ENCODE measurements at regions not wholly inside any gene's neighbourhood (a gene's known extent, or its start where the extent isn't known, plus 50 kb on each side); places are given as distances from the start of the nearest gene placed in this dataset.

GRCh38 chr12:77387671-77388070 is 322.3 kb upstream of the E2F7 start:
- H3K23ac ChIP-seq (ENCODE audit: low read depth, low read length) = no peak overlapping the region
- H2AK5ac ChIP-seq (ENCODE audit: low read depth, low read length) = no peak overlapping the region
- no CpG with 5 or more reads among the region's 1 CpG for WGBS, 2 experiments (ENCODE audit: extremely low coverage in 2 of 2, insufficient read length in 1 of 2)
- H3K79me1 ChIP-seq (ENCODE audit: low read depth in 1 of 2, low read length in 2 of 2) = no peaks in the 10 kb centered on the region
- no peak overlapping the region for H2AFZ ChIP-seq (replicated peaks; ENCODE audit: low read length, poor library complexity)
- no peak overlapping the region for H3K56ac ChIP-seq (ENCODE audit: extremely low read depth, insufficient read depth, low read length)
- ATAC-seq (ENCODE audit: low read depth) = no peak
- H3K4me3 ChIP-seq (ENCODE audit: insufficient read depth, low read depth, low read length) = no peak overlapping the region
- DNase-seq = no peak
- H2AK9ac ChIP-seq (replicated peaks; ENCODE audit: low read depth, low read length, poor library complexity) = no peak overlapping the region
- no peak overlapping the region for H3K18ac ChIP-seq (ENCODE audit: low read depth, low read length)
- H3K4me2 ChIP-seq (ENCODE audit: low read depth, low read length) = no peak overlapping the region
- no peak overlapping the region for H2BK120ac ChIP-seq (ENCODE audit: low read depth, low read length)
- dilution Hi-C loops (cut with HindIII; ENCODE audit: low sequenced_read_pairs, unreplicated experiment) (no loop called here), in situ Hi-C loops (cut with MboI; ENCODE audit: low sequenced_read_pairs) (no loop called here), intact Hi-C loops (cut with micrococcal nuclease) (no loop called here)
- no peak overlapping the region for H2BK5ac ChIP-seq (ENCODE audit: low read depth, low read length, poor library complexity, severe bottlenecking)
- no peak overlapping the region for H4K91ac ChIP-seq (ENCODE audit: insufficient read depth, low read depth, low read length)
- ChIA-PET POLR2A (ENCODE audit: unreplicated experiment) (no interaction called here), CTCF (interaction anchor here (1.1 kb wide), 1 partner anchor 8 kb away, joined by 4 read pairs; no protein-coding TSS in a partner anchor)
- H4K20me1 ChIP-seq (ENCODE audit: insufficient read depth, low read length) = no peaks in the 10 kb centered on the region
- no peak overlapping the region for H3K14ac ChIP-seq (replicated peaks; ENCODE audit: low read depth, low read length)
- no peaks in the 10 kb centered on the region for H3K9me1 ChIP-seq (ENCODE audit: insufficient read depth, low read length)
- no peak overlapping the region for H2BK20ac ChIP-seq (ENCODE audit: low read depth, low read length)
- TF ChIP-seq RAD21 (IDR thresholded peaks at IDR 0.05; ENCODE audit: low read length) (no peak), FOS (IDR thresholded peaks at IDR 0.05; ENCODE audit: low read depth, low read length) (no peak), RFX5 (IDR thresholded peaks at IDR 0.05; ENCODE audit: low read depth, low read length) (no peak), MXI1 (IDR thresholded peaks at IDR 0.05; ENCODE audit: borderline replicate concordance, low read depth, low read length) (no peak), CHD1 (IDR thresholded peaks at IDR 0.05; ENCODE audit: low read depth, low read length) (no peak), USF2 (IDR thresholded peaks at IDR 0.05; ENCODE audit: low read depth, low read length) (no peak), CEBPB (IDR thresholded peaks at IDR 0.05; ENCODE audit: low read depth, low read length) (no peak), MAFK (IDR thresholded peaks at IDR 0.05; ENCODE audit: low read depth, low read length) (no peak), SMC3 (IDR thresholded peaks at IDR 0.05; ENCODE audit: low read depth, low read length) (no peak), POLR2A (IDR thresholded peaks at IDR 0.05; ENCODE audit: low read depth, low read length) (no peak), RCOR1 (IDR thresholded peaks at IDR 0.05; ENCODE audit: insufficient replicate concordance, low read length) (no peak), NFE2L2 (IDR thresholded peaks at IDR 0.05; ENCODE audit: low read depth, low read length) (no peak)
- TF ChIP-seq, protein P1, sequence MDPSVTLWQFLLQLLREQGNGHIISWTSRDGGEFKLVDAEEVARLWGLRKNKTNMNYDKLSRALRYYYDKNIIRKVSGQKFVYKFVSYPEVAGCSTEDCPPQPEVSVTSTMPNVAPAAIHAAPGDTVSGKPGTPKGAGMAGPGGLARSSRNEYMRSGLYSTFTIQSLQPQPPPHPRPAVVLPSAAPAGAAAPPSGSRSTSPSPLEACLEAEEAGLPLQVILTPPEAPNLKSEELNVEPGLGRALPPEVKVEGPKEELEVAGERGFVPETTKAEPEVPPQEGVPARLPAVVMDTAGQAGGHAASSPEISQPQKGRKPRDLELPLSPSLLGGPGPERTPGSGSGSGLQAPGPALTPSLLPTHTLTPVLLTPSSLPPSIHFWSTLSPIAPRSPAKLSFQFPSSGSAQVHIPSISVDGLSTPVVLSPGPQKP (IDR thresholded peaks at IDR 0.05; ENCODE audit: borderline replicate concordance, low read depth, low read length) = no peak
- TF ChIP-seq, protein P2, sequence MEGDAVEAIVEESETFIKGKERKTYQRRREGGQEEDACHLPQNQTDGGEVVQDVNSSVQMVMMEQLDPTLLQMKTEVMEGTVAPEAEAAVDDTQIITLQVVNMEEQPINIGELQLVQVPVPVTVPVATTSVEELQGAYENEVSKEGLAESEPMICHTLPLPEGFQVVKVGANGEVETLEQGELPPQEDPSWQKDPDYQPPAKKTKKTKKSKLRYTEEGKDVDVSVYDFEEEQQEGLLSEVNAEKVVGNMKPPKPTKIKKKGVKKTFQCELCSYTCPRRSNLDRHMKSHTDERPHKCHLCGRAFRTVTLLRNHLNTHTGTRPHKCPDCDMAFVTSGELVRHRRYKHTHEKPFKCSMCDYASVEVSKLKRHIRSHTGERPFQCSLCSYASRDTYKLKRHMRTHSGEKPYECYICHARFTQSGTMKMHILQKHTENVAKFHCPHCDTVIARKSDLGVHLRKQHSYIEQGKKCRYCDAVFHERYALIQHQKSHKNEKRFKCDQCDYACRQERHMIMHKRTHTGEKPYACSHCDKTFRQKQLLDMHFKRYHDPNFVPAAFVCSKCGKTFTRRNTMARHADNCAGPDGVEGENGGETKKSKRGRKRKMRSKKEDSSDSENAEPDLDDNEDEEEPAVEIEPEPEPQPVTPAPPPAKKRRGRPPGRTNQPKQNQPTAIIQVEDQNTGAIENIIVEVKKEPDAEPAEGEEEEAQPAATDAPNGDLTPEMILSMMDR (conservative IDR thresholded peaks at IDR 0.05; ENCODE audit: low read depth, low read length) = no peak
- no peaks in the 10 kb centered on the region for H3K9me3 ChIP-seq (ENCODE audit: control insufficient read depth, insufficient read depth, low read length)
- BruUV-seq (replicated peaks) = no TSS peak
- no peak overlapping the region for H3K9ac ChIP-seq (ENCODE audit: low read depth, low read length)
- no peaks in the 10 kb centered on the region for H3K36me3 ChIP-seq (ENCODE audit: control insufficient read depth, insufficient read depth, low read length)
- H3K4me1 ChIP-seq (ENCODE audit: control insufficient read depth, insufficient read depth, low read length) = no peaks in the 10 kb centered on the region
- no peak overlapping the region for H3K4ac ChIP-seq (ENCODE audit: low read depth, low read length)
- H4K8ac ChIP-seq (ENCODE audit: low read depth in 2 of 2, low read length in 2 of 2) = no peak overlapping the region
- H4K5ac ChIP-seq (ENCODE audit: low read depth, low read length) = no peak overlapping the region
- no peaks in the 10 kb centered on the region; the same call in 1 of the 2 replicates for H3K27me3 ChIP-seq (ENCODE audit: control insufficient read depth, insufficient read depth, low read length)
- H2BK15ac ChIP-seq (ENCODE audit: low read depth, low read length) = no peak overlapping the region
- no peak overlapping the region for H3K27ac ChIP-seq (ENCODE audit: insufficient read depth, low read length)

All from IMR-90 (cell line).